ENCODE measurements at regions not wholly inside any gene's neighbourhood (a gene's known extent, or its start where the extent isn't known, plus 50 kb on each side); places are given as distances from the start of the nearest gene placed in this dataset.

- CTCF ChIA-PET = no interaction called here
- DNase-seq (ENCODE audit: extremely low spot score) = no peak
Measured at GRCh38 chr5:3249401-3249800, 346.2 kb upstream of the IRX1 start.

GRCh38 chr5:3237276-3237868 is 358.3 kb upstream of the IRX1 start:
- POLR2A ChIA-PET = no interaction called here
- CTCF ChIA-PET = no interaction called here
- no peak for TF ChIP-seq L3MBTL2 (conservative IDR thresholded peaks at IDR 0.05)
- no peak for TF ChIP-seq PKNOX1 (IDR thresholded peaks at IDR 0.05)
- no peak for TF ChIP-seq ELF4 (IDR thresholded peaks at IDR 0.05)
- no peak for TF ChIP-seq LEF1 (IDR thresholded peaks at IDR 0.05; ENCODE audit: borderline replicate concordance)
- TF ChIP-seq BHLHE40 (IDR thresholded peaks at IDR 0.05; ENCODE audit: borderline replicate concordance) = no peak
- no peak for TF ChIP-seq SUZ12 (IDR thresholded peaks at IDR 0.05)
- no peak for TF ChIP-seq NFRKB (IDR thresholded peaks at IDR 0.05)
- TF ChIP-seq TARDBP (IDR thresholded peaks at IDR 0.05) = no peak
- TF ChIP-seq FOXK2 (IDR thresholded peaks at IDR 0.05) = no peak
- no peak for TF ChIP-seq CTBP1 (IDR thresholded peaks at IDR 0.05; ENCODE audit: borderline replicate concordance)
- TF ChIP-seq ARNT (IDR thresholded peaks at IDR 0.05) = no peak
- TF ChIP-seq HDGF (IDR thresholded peaks at IDR 0.05; ENCODE audit: borderline replicate concordance) = no peak
- no peak for TF ChIP-seq ZNF384 (IDR thresholded peaks at IDR 0.05)
- TF ChIP-seq FOXM1 (IDR thresholded peaks at IDR 0.05; ENCODE audit: borderline replicate concordance) = no peak
- TF ChIP-seq FOXA1 (IDR thresholded peaks at IDR 0.05) = no peak
- TF ChIP-seq SP1 (IDR thresholded peaks at IDR 0.05) = no peak
- DNase-seq (ENCODE audit: extremely low spot score) = no peak

More at GRCh38 chr5:3249401-3249800, 346.2 kb upstream of the IRX1 start:
- POLR2A ChIA-PET = no interaction called here
- no peak for TF ChIP-seq HDGF (IDR thresholded peaks at IDR 0.05; ENCODE audit: borderline replicate concordance)
- TF ChIP-seq LEF1 (IDR thresholded peaks at IDR 0.05; ENCODE audit: borderline replicate concordance) = no peak
- TF ChIP-seq TARDBP (IDR thresholded peaks at IDR 0.05) = no peak
- TF ChIP-seq ZNF384 (IDR thresholded peaks at IDR 0.05) = no peak
- no peak for TF ChIP-seq L3MBTL2 (conservative IDR thresholded peaks at IDR 0.05)
- no peak for TF ChIP-seq CTBP1 (IDR thresholded peaks at IDR 0.05; ENCODE audit: borderline replicate concordance)
- no peak for TF ChIP-seq SUZ12 (IDR thresholded peaks at IDR 0.05)
- no peak for TF ChIP-seq FOXM1 (IDR thresholded peaks at IDR 0.05; ENCODE audit: borderline replicate concordance)

- ChIA-PET CTCF (no interaction called here), POLR2A (no interaction called here)
- no peak for TF ChIP-seq SUZ12 (IDR thresholded peaks at IDR 0.05)
- TF ChIP-seq PKNOX1 (IDR thresholded peaks at IDR 0.05) = no peak
- TF ChIP-seq ELF4 (IDR thresholded peaks at IDR 0.05) = no peak
- TF ChIP-seq ARNT (IDR thresholded peaks at IDR 0.05) = no peak
- TF ChIP-seq SP1 (IDR thresholded peaks at IDR 0.05) = no peak
- TF ChIP-seq HDGF (IDR thresholded peaks at IDR 0.05; ENCODE audit: borderline replicate concordance) = no peak
- no peak for TF ChIP-seq FOXM1 (IDR thresholded peaks at IDR 0.05; ENCODE audit: borderline replicate concordance)
- no peak for DNase-seq (ENCODE audit: extremely low spot score)
Measured at GRCh38 chr5:3234566-3234965, 361.1 kb upstream of the IRX1 start.

- POLR2A ChIA-PET = no interaction called here
- TF ChIP-seq FOXA1 (IDR thresholded peaks at IDR 0.05) (no peak), ZNF384 (IDR thresholded peaks at IDR 0.05) (no peak), FOXM1 (IDR thresholded peaks at IDR 0.05; ENCODE audit: borderline replicate concordance) (no peak), SUZ12 (IDR thresholded peaks at IDR 0.05) (no peak), TARDBP (IDR thresholded peaks at IDR 0.05) (no peak), CTBP1 (IDR thresholded peaks at IDR 0.05; ENCODE audit: borderline replicate concordance) (no peak), ELF4 (IDR thresholded peaks at IDR 0.05) (no peak), ARNT (IDR thresholded peaks at IDR 0.05) (no peak), LEF1 (IDR thresholded peaks at IDR 0.05; ENCODE audit: borderline replicate concordance) (no peak), L3MBTL2 (conservative IDR thresholded peaks at IDR 0.05) (no peak)
- no peak for DNase-seq (ENCODE audit: extremely low spot score)
- CTCF ChIA-PET = no interaction called here
Measured at GRCh38 chr5:3230941-3231340, 364.7 kb upstream of the IRX1 start.

- DNase-seq (ENCODE audit: extremely low spot score) = no peak
- ChIA-PET CTCF (no interaction called here), POLR2A (no interaction called here)
- TF ChIP-seq NFRKB (IDR thresholded peaks at IDR 0.05) = no peak
- TF ChIP-seq ARNT (IDR thresholded peaks at IDR 0.05) = no peak
- no peak for TF ChIP-seq PKNOX1 (IDR thresholded peaks at IDR 0.05)
- TF ChIP-seq L3MBTL2 (conservative IDR thresholded peaks at IDR 0.05) = no peak
- no peak for TF ChIP-seq SUZ12 (IDR thresholded peaks at IDR 0.05)
- TF ChIP-seq LEF1 (IDR thresholded peaks at IDR 0.05; ENCODE audit: borderline replicate concordance) = no peak
- TF ChIP-seq ELF4 (IDR thresholded peaks at IDR 0.05) = no peak
- TF ChIP-seq CTBP1 (IDR thresholded peaks at IDR 0.05; ENCODE audit: borderline replicate concordance) = no peak
- no peak for TF ChIP-seq HDGF (IDR thresholded peaks at IDR 0.05; ENCODE audit: borderline replicate concordance)
- TF ChIP-seq BHLHE40 (IDR thresholded peaks at IDR 0.05; ENCODE audit: borderline replicate concordance) = no peak
- TF ChIP-seq SP1 (IDR thresholded peaks at IDR 0.05) = no peak
- no peak for TF ChIP-seq TARDBP (IDR thresholded peaks at IDR 0.05)
- no peak for TF ChIP-seq FOXA1 (IDR thresholded peaks at IDR 0.05)
- TF ChIP-seq FOXM1 (IDR thresholded peaks at IDR 0.05; ENCODE audit: borderline replicate concordance) = no peak
- no peak for TF ChIP-seq ZNF384 (IDR thresholded peaks at IDR 0.05)
- no peak for TF ChIP-seq FOXK2 (IDR thresholded peaks at IDR 0.05)
Measured at GRCh38 chr5:3230254-3230653, 365.4 kb upstream of the IRX1 start.

GRCh38 chr5:3226196-3226920 is 369.3 kb upstream of the IRX1 start:
- POLR2A ChIA-PET = interaction anchor here (1.0 kb wide), 1 partner anchor 8 kb away, joined by 3 read pairs; no protein-coding TSS in a partner anchor
- CTCF ChIA-PET = no interaction called here
- no peak for DNase-seq (ENCODE audit: extremely low spot score)

More at GRCh38 chr5:3226196-3226920, 369.3 kb upstream of the IRX1 start:
- no peak for TF ChIP-seq FOXK2 (IDR thresholded peaks at IDR 0.05)
- no peak for TF ChIP-seq LEF1 (IDR thresholded peaks at IDR 0.05; ENCODE audit: borderline replicate concordance)
- TF ChIP-seq ARNT (IDR thresholded peaks at IDR 0.05) = no peak
- no peak for TF ChIP-seq ZNF384 (IDR thresholded peaks at IDR 0.05)
- no peak for TF ChIP-seq SUZ12 (IDR thresholded peaks at IDR 0.05)
- TF ChIP-seq L3MBTL2 (conservative IDR thresholded peaks at IDR 0.05) = no peak
- no peak for TF ChIP-seq HDGF (IDR thresholded peaks at IDR 0.05; ENCODE audit: borderline replicate concordance)

All from HEK293T (cell line).